Ovary (tissue), 3 donors: ENCODE measurements at regions not wholly inside any gene's neighbourhood (a gene's known extent, or its start where the extent isn't known, plus 50 kb on each side); places are given as distances from the start of the nearest gene placed in this dataset.

ENCODE experiments used
- EP300 ChIP-seq: sonication (generic); formaldehyde crosslinking; IDR thresholded peaks from one replicate; pipeline ENCODE4 v1.6.1; 2017; ENCODE audit warnings: antibody characterized with exemption
- POLR2A ChIP-seq: fragments of 450-650 bp; IDR thresholded peaks from one replicate; pipeline ENCODE4 v1.6.1; 2017; ENCODE audit warnings: antibody characterized with exemption, mild to moderate bottlenecking, moderate library complexity
- TF ChIP-seq, protein P1 (sequence below), 3 donors: fragments of 450-650 bp in 2 of 3; fragments of 200-600 bp in 1 of 3; IDR thresholded peaks; one replicate each; pipeline versions ENCODE4 v1.5.1 to v1.8.0; 2016 to 2022; ENCODE audit warnings: antibody characterized with exemption in 3 of 3, mild to moderate bottlenecking in 1 of 3
- donor health status: DM: no; HTN: no; CAD: no.

DNA sequence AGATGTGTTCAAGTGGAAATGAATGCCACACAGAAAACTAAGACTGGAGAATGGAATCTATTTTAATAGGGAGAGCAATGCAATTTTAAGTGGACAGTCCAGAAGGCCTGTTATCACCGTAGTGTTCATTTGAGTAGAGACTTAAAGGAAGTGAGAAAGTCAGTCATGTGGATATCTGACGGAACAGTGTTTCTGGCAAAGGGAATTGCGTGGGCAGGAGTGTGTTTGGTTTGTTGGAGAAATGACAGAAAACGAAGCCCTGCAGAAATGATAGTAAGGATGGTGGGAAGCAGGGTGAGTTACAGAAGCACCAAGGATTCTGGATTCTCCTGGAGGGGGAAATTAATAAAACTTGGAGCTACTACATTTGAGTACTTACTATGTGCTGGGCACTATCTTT is 776.6 kb downstream of the MED13L start:
- TF ChIP-seq, protein P1, sequence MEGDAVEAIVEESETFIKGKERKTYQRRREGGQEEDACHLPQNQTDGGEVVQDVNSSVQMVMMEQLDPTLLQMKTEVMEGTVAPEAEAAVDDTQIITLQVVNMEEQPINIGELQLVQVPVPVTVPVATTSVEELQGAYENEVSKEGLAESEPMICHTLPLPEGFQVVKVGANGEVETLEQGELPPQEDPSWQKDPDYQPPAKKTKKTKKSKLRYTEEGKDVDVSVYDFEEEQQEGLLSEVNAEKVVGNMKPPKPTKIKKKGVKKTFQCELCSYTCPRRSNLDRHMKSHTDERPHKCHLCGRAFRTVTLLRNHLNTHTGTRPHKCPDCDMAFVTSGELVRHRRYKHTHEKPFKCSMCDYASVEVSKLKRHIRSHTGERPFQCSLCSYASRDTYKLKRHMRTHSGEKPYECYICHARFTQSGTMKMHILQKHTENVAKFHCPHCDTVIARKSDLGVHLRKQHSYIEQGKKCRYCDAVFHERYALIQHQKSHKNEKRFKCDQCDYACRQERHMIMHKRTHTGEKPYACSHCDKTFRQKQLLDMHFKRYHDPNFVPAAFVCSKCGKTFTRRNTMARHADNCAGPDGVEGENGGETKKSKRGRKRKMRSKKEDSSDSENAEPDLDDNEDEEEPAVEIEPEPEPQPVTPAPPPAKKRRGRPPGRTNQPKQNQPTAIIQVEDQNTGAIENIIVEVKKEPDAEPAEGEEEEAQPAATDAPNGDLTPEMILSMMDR (IDR thresholded peaks at IDR 0.05), result no peak
- TF ChIP-seq EP300 (no peak), POLR2A (no peak)
